A549 (cell line): ENCODE measurements at regions not wholly inside any gene's neighbourhood (a gene's known extent, or its start where the extent isn't known, plus 50 kb on each side); places are given as distances from the start of the nearest gene placed in this dataset.

Experiments
- ATAC-seq, 2 experiments: fragments of 200-7000 bp in 1 of 2; fragments of >200 bp in 1 of 2; cut with Nextera tagmentation in 1 of 2; cut with Tn5 transposase in 1 of 2; 3 replicates each; pipeline versions ENCODE4 v1.8.0 to v1.9.1; 2018 to 2020; ENCODE audit warnings: mild to moderate bottlenecking in 1 of 2, moderate library complexity in 1 of 2
- CTCF ChIA-PET: fragments of 300-600 bp; sonication (Branson Sonifier 250); formaldehyde crosslinking; extraction: SDS; loops from one replicate; lab custom pipeline; 2021; ENCODE audit warnings: antibody characterized with exemption, inconsistent platforms; lab: Yijun Ruan, JAX
- POLR2A ChIA-PET: fragments of 350-600 bp; formaldehyde crosslinking; extraction: SDS; loops from one replicate; lab custom pipeline; 2021; ENCODE audit warnings: antibody characterized with exemption, inconsistent platforms; lab: Yijun Ruan, JAX
- DNase-seq, 2 experiments: peaks; one replicate each; pipeline versions ENCODE4 v3.0.0 to v3.0.0-alpha.2; 2011 to 2016; ENCODE audit warnings: low read depth in 1 of 2, low spot score in 1 of 2
- FAIRE-seq: peaks from 2 replicates; lab custom pipeline; 2011; peaks lifted over from hg19 to GRCh38; lab: Jason Lieb, UNC
- H3K27ac ChIP-seq, 2 experiments: fragments of >200 bp; sonication (Bioruptor Twin); formaldehyde crosslinking; 3 replicates each; pipeline ENCODE4 v1.5.1; 2016 to 2017
- H3K4me1 ChIP-seq: fragments of >200 bp; sonication (Bioruptor Twin); formaldehyde crosslinking; 3 replicates; pipeline ENCODE4 v1.6.1; 2016
- H3K4me2 ChIP-seq: fragments of >200 bp; sonication (Bioruptor Twin); formaldehyde crosslinking; 3 replicates; pipeline ENCODE4 v1.6.1; 2016
- H3K4me3 ChIP-seq: fragments of >200 bp; sonication (Bioruptor Twin); formaldehyde crosslinking; 3 replicates; pipeline ENCODE4 v1.5.1; 2016
- H3K9me3 ChIP-seq: fragments of >200 bp; sonication (Bioruptor Twin); formaldehyde crosslinking; 3 replicates; pipeline ENCODE4 v1.6.1; 2016
- BHLHE40 ChIP-seq: IDR thresholded peaks from 2 replicates; pipeline ENCODE4 v1.6.1; 2012; ENCODE audit warnings: low read depth, low read length, inconsistent platforms
- CEBPB ChIP-seq, 2 experiments: fragments of >200 bp in 1 of 2; sonication (Bioruptor Twin) in 1 of 2; formaldehyde crosslinking in 1 of 2; IDR thresholded peaks; 2 replicates each; pipeline ENCODE4 v1.6.1; 2012 to 2016
- CHD4 ChIP-seq: fragments of 200-600 bp; sonication (generic); IDR thresholded peaks from 2 replicates; pipeline ENCODE4 v1.6.1; 2016; ENCODE audit warnings: antibody characterized with exemption, mild to moderate bottlenecking, borderline replicate concordance
- EP300 ChIP-seq, 2 experiments: fragments of >200 bp; sonication (Bioruptor Twin); formaldehyde crosslinking; IDR thresholded peaks; 2 replicates in 1 of 2; 3 replicates in 1 of 2; pipeline ENCODE4 v1.6.1; 2016 to 2017
- ESRRA ChIP-seq: fragments of 150-350 bp; IDR thresholded peaks from 2 replicates; pipeline ENCODE4 v1.6.1; 2014; ENCODE audit warnings: mild to moderate bottlenecking, low read length, borderline replicate concordance
- FOSB ChIP-seq: fragments of 250-450 bp; sonication (Bioruptor Pico); IDR thresholded peaks from 2 replicates; pipeline ENCODE4 v1.5.0; 2020; ENCODE audit warnings: mild to moderate bottlenecking, moderate library complexity
- FOSL2 ChIP-seq, 2 experiments: fragments of 450-650 bp in 1 of 2; fragments of >200 bp in 1 of 2; sonication (Bioruptor Twin) in 1 of 2; formaldehyde crosslinking; IDR thresholded peaks; 2 replicates each; pipeline versions ENCODE4 v1.5.0 to v1.6.1; 2016 to 2020; ENCODE audit warnings: mild to moderate bottlenecking in 1 of 2, moderate library complexity in 1 of 2
- GATA3 ChIP-seq: IDR thresholded peaks from 2 replicates; pipeline ENCODE4 v1.6.1; 2012; ENCODE audit warnings: borderline replicate concordance
- JUNB ChIP-seq: fragments of >200 bp; sonication (Bioruptor Twin); formaldehyde crosslinking; IDR thresholded peaks from 2 replicates; pipeline ENCODE4 v1.6.1; 2016
- KDM5A ChIP-seq: fragments of 200-600 bp; sonication (generic); IDR thresholded peaks from 2 replicates; pipeline ENCODE4 v1.6.1; 2016; ENCODE audit warnings: antibody characterized with exemption, mild to moderate bottlenecking
- NFE2L2 ChIP-seq: fragments of 150-350 bp; conservative IDR thresholded peaks from 2 replicates; pipeline ENCODE4 v1.6.1; 2014; ENCODE audit warnings: low read length
- NR3C1 ChIP-seq: fragments of >200 bp; sonication (Bioruptor Twin); formaldehyde crosslinking; IDR thresholded peaks from 3 replicates; pipeline ENCODE4 v1.6.1; 2017
- PHF8 ChIP-seq: fragments of 200-600 bp; sonication (generic); IDR thresholded peaks from 2 replicates; pipeline ENCODE4 v1.6.1; 2016; ENCODE audit warnings: low read depth, mild to moderate bottlenecking, antibody characterized with exemption, moderate library complexity, borderline replicate concordance
- POLR2A ChIP-seq: IDR thresholded peaks from 2 replicates; pipeline ENCODE4 v1.6.1; 2012; ENCODE audit warnings: mild to moderate bottlenecking, low read length
- POLR2AphosphoS2 ChIP-seq: conservative IDR thresholded peaks from 2 replicates; pipeline ENCODE4 v1.6.1; 2012; ENCODE audit warnings: low read length, improper control_type of control experiment, inconsistent platforms
- RAD21 ChIP-seq, 2 experiments: fragments of >200 bp in 1 of 2; sonication (Bioruptor Twin) in 1 of 2; formaldehyde crosslinking in 1 of 2; IDR thresholded peaks in 1 of 2; conservative IDR thresholded peaks in 1 of 2; 2 replicates in 1 of 2; 3 replicates in 1 of 2; pipeline ENCODE4 v1.6.1; 2012 to 2018; ENCODE audit warnings: inconsistent platforms in 1 of 2
- SMC3 ChIP-seq: fragments of >200 bp; sonication (Bioruptor Twin); formaldehyde crosslinking; IDR thresholded peaks from 3 replicates; pipeline ENCODE4 v1.6.1; 2018; ENCODE audit warnings: inconsistent platforms
- SREBF2 ChIP-seq: fragments of 450-650 bp; IDR thresholded peaks from 2 replicates; pipeline ENCODE4 v1.6.1; 2014; ENCODE audit warnings: mild to moderate bottlenecking, moderate library complexity
- ZNF302 ChIP-seq: fragments of 250-450 bp; sonication (Bioruptor Pico); IDR thresholded peaks from 2 replicates; pipeline ENCODE4 v1.9.0; 2021; ENCODE audit warnings: inconsistent platforms, mild to moderate bottlenecking, moderate library complexity
- WGBS: methylation state at CpG from one replicate; pipeline ENCODE4 v1.1.6; 2017; ENCODE audit errors: missing lambda C conversion rate; 5-methylcytosine and 5-hydroxymethylcytosine counted together
- TF ChIP-seq, protein P1 (sequence below): fragments of 250-450 bp; sonication (Bioruptor Pico); IDR thresholded peaks from 2 replicates; pipeline ENCODE4 v1.5.0; 2020; ENCODE audit warnings: low read depth, mild to moderate bottlenecking, moderate library complexity
- TF ChIP-seq, protein P2 (sequence below): fragments of 250-450 bp; sonication (Bioruptor Pico); IDR thresholded peaks from 2 replicates; pipeline ENCODE4 v1.5.0; 2021; ENCODE audit warnings: mild to moderate bottlenecking, moderate library complexity, borderline replicate concordance
- TF ChIP-seq, protein P3 (sequence below): fragments of 200-600 bp; sonication (generic); IDR thresholded peaks from 2 replicates; pipeline ENCODE4 v1.6.1; 2016; ENCODE audit warnings: antibody characterized with exemption, mild to moderate bottlenecking, moderate library complexity
- TF ChIP-seq, protein P4 (sequence below): fragments of 450-650 bp; IDR thresholded peaks from 2 replicates; pipeline ENCODE4 v1.6.1; 2014; ENCODE audit warnings: antibody characterized with exemption
- TF ChIP-seq, protein P5 (sequence below): IDR thresholded peaks from 2 replicates; pipeline ENCODE4 v1.6.1; 2012; ENCODE audit warnings: low read depth, borderline replicate concordance
- TF ChIP-seq, protein P6 (sequence below): fragments of >200 bp; sonication (Bioruptor Twin); formaldehyde crosslinking; IDR thresholded peaks from 2 replicates; pipeline ENCODE4 v1.6.1; 2016
- TF ChIP-seq, protein P7 (sequence below): IDR thresholded peaks from 2 replicates; pipeline ENCODE4 v1.6.1; 2012
- TF ChIP-seq, protein P8 (sequence below): IDR thresholded peaks from 2 replicates; pipeline ENCODE4 v1.6.1; 2012

DNA sequence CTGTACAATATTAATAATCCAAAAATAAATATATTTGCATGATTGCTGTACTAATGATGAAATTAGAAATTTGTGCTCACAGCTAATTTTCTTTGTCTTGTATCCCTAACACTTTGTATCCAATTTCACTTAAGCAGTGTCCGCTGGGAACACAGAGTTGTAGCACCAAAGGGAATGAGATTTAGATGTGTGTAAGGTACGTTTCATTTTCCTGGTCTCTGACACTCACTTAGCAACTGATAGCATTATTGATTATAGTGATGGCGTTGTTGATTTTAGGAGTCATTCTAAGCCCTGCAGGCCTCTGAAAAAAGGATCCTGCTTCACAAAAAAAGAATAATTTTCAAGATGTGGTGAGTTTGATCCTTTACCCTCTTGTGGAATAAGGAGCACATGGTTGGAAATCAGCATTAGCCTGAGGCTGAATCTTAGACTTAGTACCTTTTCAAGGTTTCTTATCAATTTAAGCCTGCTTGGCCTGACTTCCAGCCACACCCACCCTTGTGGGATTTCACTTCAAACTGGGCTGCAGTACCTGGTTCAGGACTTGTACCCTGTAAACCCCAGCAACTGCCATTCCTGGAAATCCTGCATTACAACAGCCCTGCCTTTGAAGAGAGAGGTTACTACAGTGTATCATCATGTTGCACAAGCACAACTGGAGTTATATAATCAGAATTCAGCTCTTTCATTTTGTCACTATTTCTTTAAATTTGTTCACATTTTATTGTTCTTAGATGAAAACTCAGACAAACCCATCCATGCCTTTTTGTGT is 116.2 kb downstream of the RND3 start:
- no peak overlapping the region for H3K4me2 ChIP-seq
- H3K27ac ChIP-seq = no peak overlapping the region
- POLR2A ChIA-PET = no interaction called here
- TF ChIP-seq, protein P1, sequence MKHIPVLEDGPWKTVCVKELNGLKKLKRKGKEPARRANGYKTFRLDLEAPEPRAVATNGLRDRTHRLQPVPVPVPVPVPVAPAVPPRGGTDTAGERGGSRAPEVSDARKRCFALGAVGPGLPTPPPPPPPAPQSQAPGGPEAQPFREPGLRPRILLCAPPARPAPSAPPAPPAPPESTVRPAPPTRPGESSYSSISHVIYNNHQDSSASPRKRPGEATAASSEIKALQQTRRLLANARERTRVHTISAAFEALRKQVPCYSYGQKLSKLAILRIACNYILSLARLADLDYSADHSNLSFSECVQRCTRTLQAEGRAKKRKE (CRISPR knock-in tag) = no peak
- TF ChIP-seq EP300 (IDR thresholded peaks at IDR 0.05) = no peak
- TF ChIP-seq SMC3 = no peak
- TF ChIP-seq PHF8 = no peak
- no peak for TF ChIP-seq BHLHE40
- TF ChIP-seq CHD4 = no peak
- TF ChIP-seq, protein P2, sequence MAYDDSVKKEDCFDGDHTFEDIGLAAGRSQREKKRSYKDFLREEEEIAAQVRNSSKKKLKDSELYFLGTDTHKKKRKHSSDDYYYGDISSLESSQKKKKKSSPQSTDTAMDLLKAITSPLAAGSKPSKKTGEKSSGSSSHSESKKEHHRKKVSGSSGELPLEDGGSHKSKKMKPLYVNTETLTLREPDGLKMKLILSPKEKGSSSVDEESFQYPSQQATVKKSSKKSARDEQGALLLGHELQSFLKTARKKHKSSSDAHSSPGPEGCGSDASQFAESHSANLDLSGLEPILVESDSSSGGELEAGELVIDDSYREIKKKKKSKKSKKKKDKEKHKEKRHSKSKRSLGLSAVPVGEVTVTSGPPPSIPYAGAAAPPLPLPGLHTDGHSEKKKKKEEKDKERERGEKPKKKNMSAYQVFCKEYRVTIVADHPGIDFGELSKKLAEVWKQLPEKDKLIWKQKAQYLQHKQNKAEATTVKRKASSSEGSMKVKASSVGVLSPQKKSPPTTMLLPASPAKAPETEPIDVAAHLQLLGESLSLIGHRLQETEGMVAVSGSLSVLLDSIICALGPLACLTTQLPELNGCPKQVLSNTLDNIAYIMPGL (CRISPR knock-in tag) = no peak
- TF ChIP-seq KDM5A = no peak
- TF ChIP-seq FOSB (CRISPR knock-in tag) = no peak
- TF ChIP-seq, protein P3, sequence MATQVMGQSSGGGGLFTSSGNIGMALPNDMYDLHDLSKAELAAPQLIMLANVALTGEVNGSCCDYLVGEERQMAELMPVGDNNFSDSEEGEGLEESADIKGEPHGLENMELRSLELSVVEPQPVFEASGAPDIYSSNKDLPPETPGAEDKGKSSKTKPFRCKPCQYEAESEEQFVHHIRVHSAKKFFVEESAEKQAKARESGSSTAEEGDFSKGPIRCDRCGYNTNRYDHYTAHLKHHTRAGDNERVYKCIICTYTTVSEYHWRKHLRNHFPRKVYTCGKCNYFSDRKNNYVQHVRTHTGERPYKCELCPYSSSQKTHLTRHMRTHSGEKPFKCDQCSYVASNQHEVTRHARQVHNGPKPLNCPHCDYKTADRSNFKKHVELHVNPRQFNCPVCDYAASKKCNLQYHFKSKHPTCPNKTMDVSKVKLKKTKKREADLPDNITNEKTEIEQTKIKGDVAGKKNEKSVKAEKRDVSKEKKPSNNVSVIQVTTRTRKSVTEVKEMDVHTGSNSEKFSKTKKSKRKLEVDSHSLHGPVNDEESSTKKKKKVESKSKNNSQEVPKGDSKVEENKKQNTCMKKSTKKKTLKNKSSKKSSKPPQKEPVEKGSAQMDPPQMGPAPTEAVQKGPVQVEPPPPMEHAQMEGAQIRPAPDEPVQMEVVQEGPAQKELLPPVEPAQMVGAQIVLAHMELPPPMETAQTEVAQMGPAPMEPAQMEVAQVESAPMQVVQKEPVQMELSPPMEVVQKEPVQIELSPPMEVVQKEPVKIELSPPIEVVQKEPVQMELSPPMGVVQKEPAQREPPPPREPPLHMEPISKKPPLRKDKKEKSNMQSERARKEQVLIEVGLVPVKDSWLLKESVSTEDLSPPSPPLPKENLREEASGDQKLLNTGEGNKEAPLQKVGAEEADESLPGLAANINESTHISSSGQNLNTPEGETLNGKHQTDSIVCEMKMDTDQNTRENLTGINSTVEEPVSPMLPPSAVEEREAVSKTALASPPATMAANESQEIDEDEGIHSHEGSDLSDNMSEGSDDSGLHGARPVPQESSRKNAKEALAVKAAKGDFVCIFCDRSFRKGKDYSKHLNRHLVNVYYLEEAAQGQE = no peak
- TF ChIP-seq GATA3 = no peak
- no peak for TF ChIP-seq RAD21 (conservative IDR thresholded peaks at IDR 0.05 in 1 of 2, IDR thresholded peaks at IDR 0.05 in 1 of 2)
- no peak for TF ChIP-seq POLR2AphosphoS2
- H3K9me3 ChIP-seq = no peaks in the 10 kb centered on the region; the same call in 2 of the 3 replicates
- peaks cover under 1% of the 10 kb centered on the region; the same call in 1 of the 3 replicates for H3K4me1 ChIP-seq
- CTCF ChIA-PET = no interaction called here
- ATAC-seq (no peak), FAIRE-seq (no peak), DNase-seq (no peak)
- 84% methylated on average over 3 of the region's 3 CpGs for WGBS
- no peak overlapping the region for H3K4me3 ChIP-seq

DNA sequence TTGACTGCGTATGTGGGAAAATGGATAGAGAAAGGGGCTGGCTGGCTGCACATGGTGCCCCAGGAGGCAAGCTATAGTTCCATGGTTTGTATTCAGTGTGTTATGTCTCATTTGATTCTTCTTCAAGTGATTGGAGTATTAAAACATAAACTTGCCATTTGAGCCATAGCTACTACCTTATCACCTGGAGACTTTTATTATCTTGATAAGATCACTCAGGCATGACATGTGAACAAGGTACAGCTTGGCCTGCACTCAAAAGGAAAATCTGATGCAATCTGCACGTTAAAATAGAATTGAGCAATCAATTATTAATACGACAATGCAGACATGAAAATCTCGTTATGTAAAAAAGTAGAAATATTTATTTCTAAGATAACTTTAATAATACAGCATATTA is 116.9 kb downstream of the RND3 start:
- no peak for ATAC-seq
- ChIA-PET CTCF (no interaction called here), POLR2A (no interaction called here)
- H3K9me3 ChIP-seq = no peaks in the 10 kb centered on the region; the same call in 2 of the 3 replicates
- no peak overlapping the region for H3K4me2 ChIP-seq
- no peak overlapping the region for H3K4me3 ChIP-seq
- H3K27ac ChIP-seq = no peak overlapping the region
- WGBS = 80% methylated on average over 4 of the region's 4 CpGs
- TF ChIP-seq ZNF302 (CRISPR knock-in tag) (no peak), CHD4 (no peak), FOSL2 (IDR thresholded peaks at IDR 0.05) (no peak), FOSL2 (CRISPR knock-in tag; IDR thresholded peaks at IDR 0.05) (no peak), NR3C1 (no peak), KDM5A (no peak), RAD21 (conservative IDR thresholded peaks at IDR 0.05 in 1 of 2, IDR thresholded peaks at IDR 0.05 in 1 of 2) (no peak), POLR2AphosphoS2 (no peak), POLR2A (no peak), JUNB (no peak), CEBPB (IDR thresholded peaks at IDR 0.05) (no peak), ESRRA (no peak), NFE2L2 (no peak), EP300 (IDR thresholded peaks at IDR 0.05) (no peak), SREBF2 (no peak)
- TF ChIP-seq, protein P4, sequence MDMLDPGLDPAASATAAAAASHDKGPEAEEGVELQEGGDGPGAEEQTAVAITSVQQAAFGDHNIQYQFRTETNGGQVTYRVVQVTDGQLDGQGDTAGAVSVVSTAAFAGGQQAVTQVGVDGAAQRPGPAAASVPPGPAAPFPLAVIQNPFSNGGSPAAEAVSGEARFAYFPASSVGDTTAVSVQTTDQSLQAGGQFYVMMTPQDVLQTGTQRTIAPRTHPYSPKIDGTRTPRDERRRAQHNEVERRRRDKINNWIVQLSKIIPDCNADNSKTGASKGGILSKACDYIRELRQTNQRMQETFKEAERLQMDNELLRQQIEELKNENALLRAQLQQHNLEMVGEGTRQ = no peak
- TF ChIP-seq, protein P5, sequence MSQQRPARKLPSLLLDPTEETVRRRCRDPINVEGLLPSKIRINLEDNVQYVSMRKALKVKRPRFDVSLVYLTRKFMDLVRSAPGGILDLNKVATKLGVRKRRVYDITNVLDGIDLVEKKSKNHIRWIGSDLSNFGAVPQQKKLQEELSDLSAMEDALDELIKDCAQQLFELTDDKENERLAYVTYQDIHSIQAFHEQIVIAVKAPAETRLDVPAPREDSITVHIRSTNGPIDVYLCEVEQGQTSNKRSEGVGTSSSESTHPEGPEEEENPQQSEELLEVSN = no peak
- TF ChIP-seq, protein P6, sequence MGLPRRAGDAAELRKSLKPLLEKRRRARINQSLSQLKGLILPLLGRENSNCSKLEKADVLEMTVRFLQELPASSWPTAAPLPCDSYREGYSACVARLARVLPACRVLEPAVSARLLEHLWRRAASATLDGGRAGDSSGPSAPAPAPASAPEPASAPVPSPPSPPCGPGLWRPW = no peak
- TF ChIP-seq, protein P7, sequence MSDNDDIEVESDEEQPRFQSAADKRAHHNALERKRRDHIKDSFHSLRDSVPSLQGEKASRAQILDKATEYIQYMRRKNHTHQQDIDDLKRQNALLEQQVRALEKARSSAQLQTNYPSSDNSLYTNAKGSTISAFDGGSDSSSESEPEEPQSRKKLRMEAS = no peak
- TF ChIP-seq, protein P8, sequence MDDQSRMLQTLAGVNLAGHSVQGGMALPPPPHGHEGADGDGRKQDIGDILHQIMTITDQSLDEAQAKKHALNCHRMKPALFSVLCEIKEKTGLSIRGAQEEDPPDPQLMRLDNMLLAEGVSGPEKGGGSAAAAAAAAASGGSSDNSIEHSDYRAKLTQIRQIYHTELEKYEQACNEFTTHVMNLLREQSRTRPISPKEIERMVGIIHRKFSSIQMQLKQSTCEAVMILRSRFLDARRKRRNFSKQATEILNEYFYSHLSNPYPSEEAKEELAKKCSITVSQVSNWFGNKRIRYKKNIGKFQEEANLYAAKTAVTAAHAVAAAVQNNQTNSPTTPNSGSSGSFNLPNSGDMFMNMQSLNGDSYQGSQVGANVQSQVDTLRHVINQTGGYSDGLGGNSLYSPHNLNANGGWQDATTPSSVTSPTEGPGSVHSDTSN = no peak
- TF ChIP-seq, all 56 proteins: peak for 0
- DNase-seq (no peak), FAIRE-seq (no peak)
- no peaks in the 10 kb centered on the region for H3K4me1 ChIP-seq
